Neural cell (in vitro differentiated cells): ENCODE measurements at regions not wholly inside any gene's neighbourhood (a gene's known extent, or its start where the extent isn't known, plus 50 kb on each side); places are given as distances from the start of the nearest gene placed in this dataset.

Experiments
- H2AFZ ChIP-seq: fragments of 200-600, 300-800 bp; sonication (generic), shearing (Covaris generic); 2 replicates; pipeline ENCODE4 v1.6.0; 2014; ENCODE audit warnings: low read depth, mild to moderate bottlenecking, antibody characterized with exemption, low read length, moderate library complexity
- H3F3A ChIP-seq: fragments of 200-600 bp; shearing (Covaris generic); 2 replicates; pipeline ENCODE4 v1.6.1; 2016; ENCODE audit warnings: mild to moderate bottlenecking, moderate library complexity, mixed read lengths, antibody characterized with exemption, low read length; ENCODE audit not compliant: insufficient read depth, poor library complexity, severe bottlenecking
- H3K27ac ChIP-seq: fragments of 200-600, 300-800 bp; sonication (generic), shearing (Covaris generic); 2 replicates; pipeline ENCODE4 v1.5.1; 2014; ENCODE audit warnings: mild to moderate bottlenecking, low read length, moderate library complexity
- H3K27me3 ChIP-seq: fragments of 300-800, 200-600 bp; sonication (generic), shearing (Covaris generic); 2 replicates; pipeline ENCODE4 v1.6.0; 2014; ENCODE audit warnings: mild to moderate bottlenecking, low read depth, low read length, moderate library complexity; ENCODE audit not compliant: insufficient read depth
- H3K36me3 ChIP-seq: fragments of 300-800, 200-600 bp; sonication (generic), shearing (Covaris generic); 2 replicates; pipeline ENCODE4 v1.5.1; 2014; ENCODE audit warnings: mild to moderate bottlenecking, antibody characterized with exemption, low read length, moderate library complexity; ENCODE audit not compliant: insufficient read depth
- H3K4me2 ChIP-seq: fragments of 300-800, 200-600 bp; sonication (generic), shearing (Covaris generic); 2 replicates; pipeline ENCODE4 v1.6.0; 2014; ENCODE audit warnings: mild to moderate bottlenecking, low read length
- H3K4me3 ChIP-seq: fragments of 300-800, 200-600 bp; sonication (generic), shearing (Covaris generic); 2 replicates; pipeline ENCODE4 v1.5.1; 2014; ENCODE audit warnings: mild to moderate bottlenecking, low read length, moderate library complexity
- H3K79me2 ChIP-seq: fragments of 200-600 bp; shearing (Covaris generic); replicated peaks from 2 replicates; pipeline ENCODE4 v1.6.0; 2014; ENCODE audit warnings: mild to moderate bottlenecking, low read length, moderate library complexity; ENCODE audit not compliant: insufficient read depth
- H3K9ac ChIP-seq: fragments of 300-800, 200-600 bp; sonication (generic), shearing (Covaris generic); 2 replicates; pipeline ENCODE4 v1.6.1; 2016; ENCODE audit warnings: mild to moderate bottlenecking, low read length, mixed read lengths
- H3K9me2 ChIP-seq: fragments of 200-600 bp; shearing (Covaris generic); 2 replicates; pipeline ENCODE4 v1.6.1; 2016; ENCODE audit warnings: mild to moderate bottlenecking, low read length, mixed read lengths; ENCODE audit not compliant: insufficient read depth
- H3K9me3 ChIP-seq: fragments of 200-600, 300-800 bp; sonication (generic), shearing (Covaris generic); 2 replicates; pipeline ENCODE4 v1.6.1; 2016; ENCODE audit warnings: mild to moderate bottlenecking, mixed run types, low read length, moderate library complexity, mixed read lengths
- H4K20me1 ChIP-seq: fragments of 200-600 bp; shearing (Covaris generic); 2 replicates; pipeline ENCODE4 v1.6.1; 2016; ENCODE audit warnings: mild to moderate bottlenecking, mixed run types; ENCODE audit not compliant: insufficient read depth
- CTCF ChIP-seq: fragments of 450-650 bp; IDR thresholded peaks from 2 replicates; pipeline ENCODE4 v1.5.1; 2014; ENCODE audit warnings: antibody characterized with exemption, mild to moderate bottlenecking, moderate library complexity; ENCODE audit not compliant: poor library complexity, severe bottlenecking
- EZH2 ChIP-seq: fragments of 200-600, 300-800 bp; shearing (Covaris generic), sonication (generic); IDR thresholded peaks from 2 replicates; pipeline ENCODE4 v1.6.1; 2014; ENCODE audit warnings: antibody characterized with exemption, low read length, borderline replicate concordance, mild to moderate bottlenecking; ENCODE audit not compliant: insufficient read depth, poor library complexity, severe bottlenecking
- MXI1 ChIP-seq: fragments of 450-650 bp; conservative IDR thresholded peaks from 2 replicates; pipeline ENCODE4 v1.6.1; 2014; ENCODE audit warnings: antibody characterized with exemption, mild to moderate bottlenecking; ENCODE audit not compliant: poor library complexity, severe bottlenecking
- POLR2AphosphoS5 ChIP-seq: IDR thresholded peaks from 2 replicates; pipeline ENCODE4 v1.6.1; 2012
- RAD21 ChIP-seq: fragments of 450-650 bp; conservative IDR thresholded peaks from 2 replicates; pipeline ENCODE4 v1.6.1; 2014; ENCODE audit warnings: antibody characterized with exemption, mild to moderate bottlenecking, moderate library complexity
- REST ChIP-seq: IDR thresholded peaks from 2 replicates; pipeline ENCODE4 v1.6.1; 2012; ENCODE audit warnings: borderline replicate concordance

- H2AFZ ChIP-seq: no peak overlapping the region
- no peak for TF ChIP-seq POLR2AphosphoS5
- TF ChIP-seq MXI1: no peak
- no peak for TF ChIP-seq CTCF
- no peak for TF ChIP-seq EZH2
- H3F3A ChIP-seq: no peaks in the 10 kb centered on the region
- H3K9ac ChIP-seq: no peak overlapping the region
- no peak overlapping the region for H3K4me3 ChIP-seq
- H3K36me3 ChIP-seq: no peaks in the 10 kb centered on the region
- no peak overlapping the region for H3K27ac ChIP-seq
- H4K20me1 ChIP-seq: no peaks in the 10 kb centered on the region
- H3K9me2 ChIP-seq: no peaks in the 10 kb centered on the region
- H3K4me2 ChIP-seq: no peak overlapping the region
- H3K79me2 ChIP-seq: no peaks in the 10 kb centered on the region
- no peaks in the 10 kb centered on the region for H3K9me3 ChIP-seq
- no peaks in the 10 kb centered on the region for H3K27me3 ChIP-seq
Observed at GRCh38 chr10:64855941-64856340, 1334.7 kb downstream of the REEP3 start.

GRCh38 chr10:64859911-64860310 lies 1338.7 kb downstream of the REEP3 start:
- H3K27ac ChIP-seq: no peak overlapping the region
- no peaks in the 10 kb centered on the region for H4K20me1 ChIP-seq
- no peaks in the 10 kb centered on the region for H3K79me2 ChIP-seq
- no peak overlapping the region for H3K4me2 ChIP-seq
- H3K9me3 ChIP-seq: no peaks in the 10 kb centered on the region
- no peaks in the 10 kb centered on the region for H3F3A ChIP-seq
- no peak for TF ChIP-seq MXI1
- TF ChIP-seq RAD21: peak; percentile 45
- peak; percentile 34 for TF ChIP-seq CTCF
- no peak for TF ChIP-seq EZH2
- TF ChIP-seq REST: no peak
- H3K9me2 ChIP-seq: no peaks in the 10 kb centered on the region
- H3K4me3 ChIP-seq: no peak overlapping the region
- no peak overlapping the region for H2AFZ ChIP-seq
- no peaks in the 10 kb centered on the region for H3K27me3 ChIP-seq
- no peaks in the 10 kb centered on the region for H3K36me3 ChIP-seq
- no peak overlapping the region for H3K9ac ChIP-seq
